Peyer's patch (tissue), 4 donors: ENCODE measurements at regions not wholly inside any gene's neighbourhood (a gene's known extent, or its start where the extent isn't known, plus 50 kb on each side); places are given as distances from the start of the nearest gene placed in this dataset.

ENCODE experiments used
- CTCF ChIP-seq, 6 experiments: fragments of 450-650 bp in 4 of 6; fragments of 200-600 bp in 2 of 6; sonication (generic) in 1 of 6; IDR thresholded peaks; one replicate each; pipeline ENCODE4 v1.5.1; 2017 to 2019; ENCODE audit warnings: antibody characterized with exemption in 6 of 6, mild to moderate bottlenecking in 3 of 6, moderate library complexity in 1 of 6
- POLR2A ChIP-seq, 2 donors: fragments of 450-650 bp; IDR thresholded peaks; one replicate each; pipeline ENCODE4 v1.5.1; 2017; ENCODE audit warnings: antibody characterized with exemption in 2 of 2, mild to moderate bottlenecking in 2 of 2, moderate library complexity in 2 of 2

- TF ChIP-seq POLR2A (IDR thresholded peaks at IDR 0.05) (no peak), CTCF (IDR thresholded peaks at IDR 0.05) (peak in 4 of 6 experiments; percentile 11 to 43 (median 28))
Observed at GRCh38 chr11:135074397-135074998, 662.5 kb upstream of the B3GAT1 start.
